RKO (cell line): ENCODE measurements at regions not wholly inside any gene's neighbourhood (a gene's known extent, or its start where the extent isn't known, plus 50 kb on each side); places are given as distances from the start of the nearest gene placed in this dataset.
A peak's percentile ranks its signal among the peaks of the same experiment; 100 is the strongest.
"Not testable (repeated sequence)": the region's sequence is repeated elsewhere in the genome, so short reads cannot be mapped to it uniquely, and the experiment has no call there.

Source experiments
- DNase-seq: peaks from one replicate; pipeline ENCODE4 v3.0.0-alpha.2; 2016; ENCODE audit warnings: low spot score

- DNase-seq, result no peak
Observed at GRCh38 chr5:90056911-90057705, 352.4 kb downstream of the CETN3 start.

DNA sequence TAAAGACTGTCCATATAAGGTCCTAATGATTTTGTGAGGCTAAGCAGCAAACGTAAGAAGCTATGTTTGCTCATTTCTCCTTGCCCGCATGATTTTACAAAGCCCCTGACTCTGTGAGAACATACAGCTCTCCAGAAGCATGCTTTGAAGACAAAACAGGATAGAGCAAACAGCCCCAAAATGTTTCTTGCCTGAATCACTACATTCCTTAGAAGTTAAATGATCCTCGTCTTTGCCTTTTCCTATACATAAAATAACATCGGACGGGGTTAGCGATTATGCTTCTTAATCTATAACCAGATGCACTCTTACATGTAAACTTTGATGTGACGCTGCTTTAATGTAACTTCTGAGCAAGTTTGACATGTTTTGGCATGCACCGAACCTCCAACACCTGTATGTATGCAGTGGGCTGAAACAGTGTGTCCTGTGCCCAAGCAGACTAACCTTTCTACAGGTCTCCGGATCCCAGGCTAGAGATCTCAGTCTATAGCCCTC, 353.7 kb downstream of the CETN3 start:
- DNase-seq, result no peak

- no peak for DNase-seq
Observed at GRCh38 chr5:90054612-90055011, 354.9 kb downstream of the CETN3 start.

DNA sequence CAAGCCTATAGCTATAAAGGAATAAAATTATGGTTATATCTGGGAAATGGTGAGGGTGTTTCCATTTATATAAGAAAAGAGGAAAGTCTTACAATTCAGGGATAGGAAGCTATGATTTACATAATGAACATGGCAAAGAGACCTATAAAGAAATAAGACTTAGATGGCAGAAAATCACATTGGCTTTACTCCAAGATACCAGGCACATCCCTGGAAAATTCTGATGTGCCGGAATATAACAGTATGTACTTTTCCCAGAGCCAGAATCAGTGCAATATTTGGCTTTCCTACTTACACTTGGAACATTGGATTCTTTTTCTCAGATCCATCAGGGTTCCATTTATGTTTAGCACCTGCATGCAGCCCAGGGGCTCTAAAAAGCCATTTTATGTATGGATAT, 357.8 kb downstream of the CETN3 start:
- DNase-seq, result no peak

DNA sequence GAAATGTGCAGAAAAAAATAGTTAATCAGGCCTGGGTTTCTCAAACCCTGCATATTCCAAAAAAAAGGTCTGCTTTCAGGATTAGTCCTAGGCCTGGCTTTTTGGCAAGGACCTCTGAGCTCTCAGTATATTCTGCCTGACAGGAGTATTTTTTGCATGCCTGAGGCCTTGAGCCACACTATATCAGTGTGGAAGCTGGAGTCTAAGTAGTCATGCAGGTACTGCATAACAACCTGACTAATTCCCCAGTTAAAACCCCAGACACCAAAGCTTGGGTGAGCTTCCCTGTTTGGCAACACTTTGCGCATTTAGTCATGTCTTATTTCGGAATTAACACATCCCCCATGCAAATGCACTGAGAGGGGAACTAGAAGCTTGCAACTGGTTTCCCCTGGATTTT, 359.5 kb downstream of the CETN3 start:
- DNase-seq, result no peak

GRCh38 chr5:90047113-90047512, 362.4 kb downstream of the CETN3 start:
- DNase-seq, result no peak

GRCh38 chr5:90040082-90040481, 369.5 kb downstream of the CETN3 start:
- not testable (repeated sequence) for DNase-seq

- no peak for DNase-seq
Observed at GRCh38 chr5:90037646-90038045, 371.9 kb downstream of the CETN3 start.

GRCh38 chr5:90022711-90023053, 386.9 kb downstream of the CETN3 start:
- no peak for DNase-seq

GRCh38 chr5:90022002-90022710, 387.4 kb downstream of the CETN3 start:
- DNase-seq, result no peak

- peak; percentile 47 for DNase-seq
Observed at GRCh38 chr5:90020575-90021538, 388.7 kb downstream of the CETN3 start.

- no peak for DNase-seq
Observed at GRCh38 chr5:90017239-90017638, 392.3 kb downstream of the CETN3 start.

DNA sequence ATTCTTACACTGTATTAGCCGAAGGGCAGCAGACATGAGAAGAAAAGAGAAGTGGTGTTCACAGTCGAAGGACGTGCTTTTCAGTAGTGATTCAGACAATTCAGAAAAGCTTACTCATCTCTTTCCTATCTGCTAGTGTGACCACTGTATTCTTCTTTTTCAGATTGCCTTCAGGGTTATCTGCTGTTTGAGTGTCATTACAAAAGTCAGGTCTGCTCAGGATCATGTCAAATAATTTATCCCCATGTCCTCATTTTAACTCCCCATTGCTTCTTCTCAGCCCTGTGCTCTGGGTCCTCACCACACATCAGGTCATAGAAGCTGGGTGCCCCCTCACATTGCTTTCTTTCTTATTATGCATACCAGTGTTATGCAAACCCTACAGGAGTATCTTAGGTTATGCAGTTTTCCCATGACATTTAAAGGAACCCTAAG, 394.0 kb downstream of the CETN3 start:
- no peak for DNase-seq

DNA sequence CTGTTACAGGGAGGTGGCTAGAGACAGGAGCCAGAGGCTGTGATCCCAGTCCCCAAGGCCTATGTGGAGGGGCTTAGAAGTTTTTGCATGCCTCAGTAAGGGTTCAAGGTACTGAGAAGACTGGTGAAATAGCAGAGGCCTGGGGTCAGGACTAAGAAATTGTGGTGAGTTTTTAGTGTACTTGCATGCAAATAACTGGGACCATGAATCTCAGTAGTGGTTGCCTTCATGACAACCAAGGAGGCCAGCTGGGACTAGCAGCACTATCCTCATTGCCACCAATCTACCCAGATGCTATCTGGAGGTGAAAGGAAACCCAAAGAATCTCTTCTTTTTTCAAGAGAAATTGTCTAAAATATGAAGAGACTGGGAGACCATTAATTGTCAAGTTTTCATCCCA, 395.1 kb downstream of the CETN3 start:
- no peak for DNase-seq

GRCh38 chr5:90000351-90000750, 409.2 kb downstream of the CETN3 start:
- no peak for DNase-seq

GRCh38 chr5:89998519-89999305, 410.8 kb downstream of the CETN3 start:
- DNase-seq, result no peak

DNA sequence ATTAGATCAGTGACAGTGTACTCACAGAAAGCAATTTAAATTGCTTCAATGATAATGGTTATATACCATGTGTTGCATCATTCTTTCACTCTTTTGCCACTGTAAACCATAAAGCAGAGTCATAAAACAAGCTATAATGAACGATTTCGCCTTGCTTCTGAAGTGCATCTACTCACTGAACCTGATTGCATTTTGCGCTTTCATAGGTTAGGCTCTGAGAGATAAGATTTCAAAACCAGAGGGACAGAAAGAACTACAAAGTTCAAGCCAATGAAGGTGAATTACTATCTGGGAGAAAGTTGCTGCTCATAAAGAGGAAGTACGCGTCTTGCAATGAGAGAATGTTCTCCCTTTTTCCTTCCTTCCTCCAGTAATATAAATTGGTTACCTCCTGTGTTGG, 412.7 kb downstream of the CETN3 start:
- DNase-seq, result no peak

- no peak for DNase-seq
Observed at GRCh38 chr5:89996335-89996734, 413.2 kb downstream of the CETN3 start.

DNA sequence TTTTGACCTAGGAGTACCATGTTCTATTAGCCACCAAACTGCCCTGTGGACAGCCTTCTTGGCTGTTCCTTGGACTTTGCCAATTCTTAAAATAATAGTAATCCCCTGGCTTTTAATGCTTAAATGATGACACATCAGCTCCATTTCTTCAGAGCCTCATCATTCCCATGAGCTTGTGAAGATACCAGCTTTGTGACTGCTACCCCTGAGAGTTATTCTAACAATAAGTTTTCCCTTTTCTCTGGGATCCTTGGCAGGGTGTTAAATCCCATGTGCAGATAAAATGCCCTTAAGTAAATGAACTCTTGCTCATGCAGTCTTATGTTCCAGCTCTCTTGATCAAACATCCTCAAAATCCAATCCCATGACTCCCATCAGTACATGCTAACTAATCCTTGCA, 415.3 kb downstream of the CETN3 start:
- DNase-seq, result no peak

- no peak for DNase-seq
Observed at GRCh38 chr5:89992201-89992600, 417.4 kb downstream of the CETN3 start.

DNA sequence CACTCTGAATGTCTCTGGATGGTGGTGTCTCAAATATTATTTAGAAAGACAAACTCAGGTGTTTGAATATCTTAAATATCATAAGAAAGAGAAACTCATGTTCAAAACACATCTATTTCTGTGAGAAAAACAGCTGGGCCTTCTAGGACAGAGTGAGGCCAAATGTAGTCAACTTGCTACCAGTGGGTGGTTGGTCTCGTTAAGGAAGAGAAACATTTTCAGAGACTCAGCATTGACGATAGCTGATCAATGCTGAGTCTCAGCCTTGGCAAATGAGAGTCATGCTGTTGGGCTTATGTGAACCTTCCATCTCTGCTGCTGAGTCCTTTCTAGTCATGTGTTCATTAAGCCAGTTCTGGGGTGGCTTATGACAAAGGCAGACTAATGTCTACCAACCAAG, 418.0 kb downstream of the CETN3 start:
- DNase-seq, result no peak

GRCh38 chr5:89989776-89990175, 419.8 kb downstream of the CETN3 start:
- no peak for DNase-seq
